ENCODE measurements at regions not wholly inside any gene's neighbourhood (a gene's known extent, or its start where the extent isn't known, plus 50 kb on each side); places are given as distances from the start of the nearest gene placed in this dataset.

DNA sequence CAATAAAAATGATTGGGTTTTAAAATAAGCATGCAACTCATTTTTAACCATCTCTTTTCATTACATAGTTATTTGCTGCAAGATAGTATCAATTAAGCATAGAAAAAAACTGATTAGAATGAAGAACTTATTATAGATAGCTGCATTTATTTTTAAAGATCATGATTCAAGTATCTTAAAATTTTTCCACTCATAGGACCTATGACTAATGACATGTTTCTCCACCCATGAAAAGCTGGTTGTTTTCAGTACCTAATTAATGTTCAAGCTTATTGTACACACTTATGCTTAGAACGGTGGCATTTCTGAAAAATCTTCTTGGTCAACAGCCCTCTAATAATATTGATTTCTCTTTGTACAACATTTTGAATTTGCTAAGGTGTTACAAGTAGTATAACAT is 193.5 kb upstream of the PITX2 start:
- 61 to 81% (median 76%) methylated on average over 1 of the region's 1 CpG for WGBS, 4 donors
- DNase-seq = no peak
- Histone ChIP-seq H3K27me3 (no peaks in the 10 kb centered on the region), H3K36me3 (replicated peaks in 1 of 2) (no peaks in the 10 kb centered on the region), H3K4me1 (replicated peaks in 1 of 2) (no peaks in the 10 kb centered on the region), H3K27ac (no peak overlapping the region), H3K9me3 (replicated peaks in 1 of 3) (no peaks in the 10 kb centered on the region), H3K4me3 (no peak overlapping the region)
- TF ChIP-seq POLR2A (IDR thresholded peaks at IDR 0.05) = no peak
- intact Hi-C loops (cut with DNase I) = no loop called here

DNA sequence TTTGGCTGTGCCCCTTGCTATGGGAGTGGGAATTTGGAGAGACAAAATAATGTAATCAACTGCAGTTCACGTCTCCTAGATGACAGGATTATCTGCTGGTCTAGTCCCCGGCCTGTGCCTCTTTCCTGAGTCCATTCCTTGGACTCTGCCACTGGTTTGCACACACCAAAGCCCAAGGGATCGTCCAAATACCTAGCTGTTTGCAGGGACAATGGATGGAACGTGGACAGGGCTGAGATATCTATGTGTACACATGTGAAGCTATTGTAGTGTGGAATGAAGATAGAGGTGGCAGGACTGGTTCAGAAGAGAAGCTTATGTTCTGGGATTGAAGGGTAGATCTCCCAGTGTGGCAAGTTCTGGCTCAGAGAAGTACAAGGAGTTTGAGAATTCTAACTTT is 198.3 kb upstream of the PITX2 start:
- DNase-seq = no peak
- Histone ChIP-seq H3K9me3 (replicated peaks in 1 of 3) (no peaks in the 10 kb centered on the region), H3K36me3 (replicated peaks in 1 of 2) (no peaks in the 10 kb centered on the region), H3K4me3 (no peak overlapping the region), H3K27me3 (no peaks in the 10 kb centered on the region), H3K27ac (no peak overlapping the region), H3K4me1 (replicated peaks in 1 of 2) (no peaks in the 10 kb centered on the region)
- WGBS, 4 donors = 49 to 75% (median 58%) methylated on average over 4 of the region's 4 CpGs
- intact Hi-C loops (cut with DNase I) = no loop called here
- TF ChIP-seq POLR2A (IDR thresholded peaks at IDR 0.05) = no peak
- TF ChIP-seq, protein P1, sequence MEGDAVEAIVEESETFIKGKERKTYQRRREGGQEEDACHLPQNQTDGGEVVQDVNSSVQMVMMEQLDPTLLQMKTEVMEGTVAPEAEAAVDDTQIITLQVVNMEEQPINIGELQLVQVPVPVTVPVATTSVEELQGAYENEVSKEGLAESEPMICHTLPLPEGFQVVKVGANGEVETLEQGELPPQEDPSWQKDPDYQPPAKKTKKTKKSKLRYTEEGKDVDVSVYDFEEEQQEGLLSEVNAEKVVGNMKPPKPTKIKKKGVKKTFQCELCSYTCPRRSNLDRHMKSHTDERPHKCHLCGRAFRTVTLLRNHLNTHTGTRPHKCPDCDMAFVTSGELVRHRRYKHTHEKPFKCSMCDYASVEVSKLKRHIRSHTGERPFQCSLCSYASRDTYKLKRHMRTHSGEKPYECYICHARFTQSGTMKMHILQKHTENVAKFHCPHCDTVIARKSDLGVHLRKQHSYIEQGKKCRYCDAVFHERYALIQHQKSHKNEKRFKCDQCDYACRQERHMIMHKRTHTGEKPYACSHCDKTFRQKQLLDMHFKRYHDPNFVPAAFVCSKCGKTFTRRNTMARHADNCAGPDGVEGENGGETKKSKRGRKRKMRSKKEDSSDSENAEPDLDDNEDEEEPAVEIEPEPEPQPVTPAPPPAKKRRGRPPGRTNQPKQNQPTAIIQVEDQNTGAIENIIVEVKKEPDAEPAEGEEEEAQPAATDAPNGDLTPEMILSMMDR (IDR thresholded peaks at IDR 0.05) = no peak

DNA sequence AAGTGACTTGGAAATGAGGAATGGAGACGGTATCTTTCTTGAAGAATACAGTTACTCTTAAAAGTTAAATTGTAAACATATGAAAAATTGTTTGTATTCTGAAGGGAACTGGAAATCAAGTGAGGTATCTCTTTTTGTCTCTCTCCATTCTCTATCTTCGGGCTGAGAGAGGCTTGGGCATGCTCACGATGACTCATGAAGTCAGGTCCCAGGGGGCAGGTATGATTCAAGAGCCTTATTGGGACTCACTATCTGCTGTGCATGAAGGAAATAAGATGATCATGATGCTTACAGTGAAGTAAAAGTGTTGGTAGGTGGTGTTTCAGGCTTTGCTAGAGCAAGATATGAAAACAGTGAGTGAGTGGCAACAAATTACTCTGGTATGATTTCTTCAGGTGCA is 200.4 kb upstream of the PITX2 start:
- H3K4me3 ChIP-seq = no peak overlapping the region
- TF ChIP-seq POLR2A (IDR thresholded peaks at IDR 0.05) = no peak
- TF ChIP-seq, protein P1 (IDR thresholded peaks at IDR 0.05) = no peak
- no peaks in the 10 kb centered on the region for H3K9me3 ChIP-seq (replicated peaks in 1 of 3)
- no peaks in the 10 kb centered on the region for H3K27me3 ChIP-seq
- no peak for DNase-seq
- H3K4me1 ChIP-seq (replicated peaks in 1 of 2) = no peaks in the 10 kb centered on the region
- H3K27ac ChIP-seq = no peak overlapping the region
- H3K36me3 ChIP-seq (replicated peaks in 1 of 2) = no peaks in the 10 kb centered on the region
- 79 to 84% (median 81%) methylated on average over 3 of the region's 3 CpGs for WGBS, 4 donors
- intact Hi-C loops (cut with DNase I) = no loop called here

DNA sequence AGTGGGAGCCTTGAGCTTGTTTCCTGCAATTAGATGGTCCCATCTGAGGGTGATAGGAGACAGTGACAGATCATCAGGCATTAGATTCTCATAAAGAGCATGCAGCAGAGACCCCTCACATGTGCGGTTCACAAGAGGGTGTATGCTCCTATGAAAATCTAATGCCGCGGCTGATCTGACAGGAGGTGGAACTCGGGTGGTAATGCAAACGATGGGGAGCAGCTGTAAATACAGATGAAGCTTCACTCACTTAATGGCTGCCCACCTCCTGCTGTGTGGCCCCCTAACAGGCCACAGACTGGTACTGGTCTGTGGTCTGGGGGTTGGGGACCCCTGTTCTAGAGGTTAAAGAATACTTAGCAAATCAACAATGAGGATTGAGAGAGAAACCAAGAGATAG is 201.5 kb upstream of the PITX2 start:
- Histone ChIP-seq H3K36me3 (replicated peaks in 1 of 2) (no peaks in the 10 kb centered on the region), H3K27ac (no peak overlapping the region), H3K9me3 (replicated peaks in 1 of 3) (no peaks in the 10 kb centered on the region), H3K27me3 (no peaks in the 10 kb centered on the region), H3K4me1 (replicated peaks in 1 of 2) (no peaks in the 10 kb centered on the region), H3K4me3 (no peak overlapping the region)
- TF ChIP-seq, protein P1 (IDR thresholded peaks at IDR 0.05) = no peak
- no peak for TF ChIP-seq POLR2A (IDR thresholded peaks at IDR 0.05)
- DNase-seq = no peak
- intact Hi-C loops (cut with DNase I) = no loop called here
- 87 to 91% (median 89%) methylated on average over 5 of the region's 5 CpGs for WGBS, 4 donors

DNA sequence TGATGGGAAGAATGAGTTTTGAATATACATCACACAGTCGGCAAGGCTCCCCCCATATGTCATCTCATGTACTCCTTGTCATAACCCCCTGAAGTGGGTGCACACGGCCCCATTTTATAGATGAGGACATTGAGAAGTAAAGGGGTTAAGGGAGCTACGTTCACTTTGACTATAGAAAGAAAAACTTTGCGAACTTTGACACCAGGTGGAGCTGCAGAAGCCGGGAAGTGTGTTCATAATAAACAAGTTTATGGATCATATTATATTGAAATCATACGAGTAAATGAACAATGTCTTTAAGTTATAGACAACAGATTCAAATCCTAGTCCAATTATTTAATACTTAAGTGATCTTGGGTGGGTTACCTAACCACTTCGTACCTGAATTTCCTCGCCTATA is 203.8 kb upstream of the PITX2 start:
- DNase-seq = no peak
- H3K27ac ChIP-seq = no peak overlapping the region
- intact Hi-C loops (cut with DNase I) = no loop called here

More for the DNA sequence above, 203.8 kb upstream of the PITX2 start:
- Histone ChIP-seq H3K9me3 (replicated peaks in 1 of 3) (no peaks in the 10 kb centered on the region), H3K36me3 (replicated peaks in 1 of 2) (no peaks in the 10 kb centered on the region), H3K4me1 (replicated peaks in 1 of 2) (no peaks in the 10 kb centered on the region), H3K27me3 (no peaks in the 10 kb centered on the region), H3K4me3 (no peak overlapping the region)
- TF ChIP-seq, protein P1 (IDR thresholded peaks at IDR 0.05) = no peak
- no peak for TF ChIP-seq POLR2A (IDR thresholded peaks at IDR 0.05)
- WGBS, 4 donors = 74 to 85% (median 76%) methylated on average over 8 of the region's 8 CpGs
